LNCaP clone FGC (cell line): ENCODE measurements at regions not wholly inside any gene's neighbourhood (a gene's known extent, or its start where the extent isn't known, plus 50 kb on each side); places are given as distances from the start of the nearest gene placed in this dataset.

ENCODE experiments used
- DNase-seq: peaks from one replicate; pipeline ENCODE4 v3.0.0-alpha.2; 2011; ENCODE audit warnings: low read depth
- H3K4me3 ChIP-seq: 2 replicates; pipeline ENCODE4 v1.5.1; 2011; ENCODE audit warnings: mild to moderate bottlenecking, low read depth, low read length, control low read depth
- TF ChIP-seq, protein P1 (sequence below): IDR thresholded peaks from 2 replicates; pipeline ENCODE4 v1.5.1; 2012; ENCODE audit warnings: mild to moderate bottlenecking; ENCODE audit not compliant: control insufficient read depth, insufficient read depth; ENCODE audit errors: extremely low read depth

DNA sequence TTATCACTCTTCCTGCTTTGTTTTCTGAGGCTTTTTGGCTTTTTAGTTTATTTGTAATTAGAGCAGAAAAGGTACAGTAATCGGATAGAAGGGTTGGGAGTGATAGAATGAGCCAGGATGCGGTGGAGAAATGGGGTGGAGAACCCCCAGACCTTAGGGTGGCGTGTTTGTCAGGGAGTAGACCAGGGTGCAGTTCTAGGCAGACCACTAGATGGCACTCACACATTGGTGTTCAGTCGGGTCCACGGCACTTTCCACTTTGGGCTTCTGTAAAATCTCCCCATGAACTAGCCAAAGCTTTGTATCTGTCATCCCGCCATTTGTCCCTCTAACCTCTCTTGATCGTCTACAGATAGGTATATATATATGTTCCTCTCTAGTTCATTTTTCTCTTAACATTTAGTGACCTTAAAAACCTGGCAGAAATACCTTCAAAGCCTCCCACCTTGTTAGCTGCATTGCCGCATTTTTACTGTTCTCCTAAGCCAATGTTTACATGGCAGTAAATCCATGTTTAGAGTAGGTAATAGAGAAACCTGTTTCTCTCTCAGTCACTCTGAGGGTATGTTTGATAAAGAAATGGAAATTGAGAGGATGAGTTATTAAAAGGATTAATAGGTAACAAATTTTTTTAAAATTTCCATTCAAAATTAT lies 154.9 kb downstream of the TM9SF2 start:
- H3K4me3 ChIP-seq, result peak overlapping the region; percentile 28; the same call in 1 of the 2 replicates
- DNase-seq, result peak; percentile 54
- TF ChIP-seq, protein P1, sequence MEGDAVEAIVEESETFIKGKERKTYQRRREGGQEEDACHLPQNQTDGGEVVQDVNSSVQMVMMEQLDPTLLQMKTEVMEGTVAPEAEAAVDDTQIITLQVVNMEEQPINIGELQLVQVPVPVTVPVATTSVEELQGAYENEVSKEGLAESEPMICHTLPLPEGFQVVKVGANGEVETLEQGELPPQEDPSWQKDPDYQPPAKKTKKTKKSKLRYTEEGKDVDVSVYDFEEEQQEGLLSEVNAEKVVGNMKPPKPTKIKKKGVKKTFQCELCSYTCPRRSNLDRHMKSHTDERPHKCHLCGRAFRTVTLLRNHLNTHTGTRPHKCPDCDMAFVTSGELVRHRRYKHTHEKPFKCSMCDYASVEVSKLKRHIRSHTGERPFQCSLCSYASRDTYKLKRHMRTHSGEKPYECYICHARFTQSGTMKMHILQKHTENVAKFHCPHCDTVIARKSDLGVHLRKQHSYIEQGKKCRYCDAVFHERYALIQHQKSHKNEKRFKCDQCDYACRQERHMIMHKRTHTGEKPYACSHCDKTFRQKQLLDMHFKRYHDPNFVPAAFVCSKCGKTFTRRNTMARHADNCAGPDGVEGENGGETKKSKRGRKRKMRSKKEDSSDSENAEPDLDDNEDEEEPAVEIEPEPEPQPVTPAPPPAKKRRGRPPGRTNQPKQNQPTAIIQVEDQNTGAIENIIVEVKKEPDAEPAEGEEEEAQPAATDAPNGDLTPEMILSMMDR, result peak; percentile 88

DNA sequence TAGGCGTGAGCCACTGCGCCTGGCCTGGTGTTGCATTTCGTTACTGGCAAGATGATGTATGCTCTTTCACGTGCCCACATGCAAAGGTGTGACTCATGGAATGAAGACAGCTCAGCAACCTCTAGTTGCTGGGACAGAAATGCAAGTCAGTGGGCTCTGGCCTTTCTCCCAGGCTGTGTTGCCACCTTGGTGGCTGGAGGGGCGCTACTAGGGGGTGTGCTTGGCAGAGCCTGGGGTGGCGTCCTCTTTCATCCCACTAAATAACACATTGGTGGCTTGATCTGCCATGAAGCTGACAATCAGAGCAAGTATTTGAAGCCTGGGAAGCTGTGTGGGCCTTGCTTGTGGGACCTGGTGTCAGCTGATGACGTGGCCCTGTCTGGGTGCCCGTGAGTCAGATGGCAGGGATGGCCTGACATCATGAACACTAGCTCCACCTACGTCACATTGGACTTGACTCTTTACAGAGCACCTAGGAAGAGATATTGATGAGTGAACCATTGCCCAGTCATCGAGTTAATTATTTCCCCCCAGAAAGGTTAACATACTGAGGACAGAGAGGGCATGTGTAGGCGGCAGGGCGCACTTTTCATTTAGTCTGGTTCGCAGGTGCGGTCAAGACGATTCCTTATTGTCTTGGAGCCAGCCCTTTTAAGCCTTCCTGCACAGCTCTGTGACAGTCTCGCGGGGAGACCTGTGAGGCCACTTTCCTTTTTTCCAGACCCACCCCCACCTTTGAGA lies 154.2 kb downstream of the TM9SF2 start:
- no peak for DNase-seq
- TF ChIP-seq, protein P1, result no peak
- no peak overlapping the region for H3K4me3 ChIP-seq

- TF ChIP-seq, protein P1, result no peak
- no peak overlapping the region for H3K4me3 ChIP-seq
- no peak for DNase-seq
Measured at GRCh38 chr13:99654076-99654475, 152.8 kb downstream of the TM9SF2 start.

GRCh38 chr13:99653526-99653925 lies 152.3 kb downstream of the TM9SF2 start:
- no peak overlapping the region for H3K4me3 ChIP-seq
- no peak for DNase-seq
- TF ChIP-seq, protein P1, result no peak

DNA sequence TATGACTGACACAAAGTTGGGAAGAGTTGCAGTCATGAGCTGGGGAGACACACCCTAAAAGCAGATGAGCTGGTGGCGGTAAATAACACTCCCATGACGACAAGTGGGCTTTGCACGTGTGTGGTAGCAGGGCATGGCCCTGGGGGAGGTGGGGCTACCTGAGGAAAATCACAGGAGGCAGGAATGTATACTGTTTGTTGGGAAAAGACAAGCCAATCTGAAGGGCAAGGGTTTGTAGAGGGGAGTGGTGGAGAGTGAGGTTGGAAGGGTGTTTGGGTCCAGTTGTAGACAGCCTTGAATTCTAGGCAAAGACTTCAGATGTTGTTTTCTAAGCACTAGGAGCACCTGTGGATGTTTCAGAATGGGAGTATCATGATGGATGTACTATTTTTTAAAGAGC lies 151.6 kb downstream of the TM9SF2 start:
- TF ChIP-seq, protein P1, result no peak
- H3K4me3 ChIP-seq, result no peak overlapping the region

GRCh38 chr13:99652141-99652540 lies 150.9 kb downstream of the TM9SF2 start:
- TF ChIP-seq, protein P1, result 0 out of 2 replicates have a peak, but pooled peaks have one; percentile 4
- no peak overlapping the region for H3K4me3 ChIP-seq
- peak; percentile 40 for DNase-seq

More for the DNA sequence above, 151.6 kb downstream of the TM9SF2 start:
- DNase-seq, result no peak

DNA sequence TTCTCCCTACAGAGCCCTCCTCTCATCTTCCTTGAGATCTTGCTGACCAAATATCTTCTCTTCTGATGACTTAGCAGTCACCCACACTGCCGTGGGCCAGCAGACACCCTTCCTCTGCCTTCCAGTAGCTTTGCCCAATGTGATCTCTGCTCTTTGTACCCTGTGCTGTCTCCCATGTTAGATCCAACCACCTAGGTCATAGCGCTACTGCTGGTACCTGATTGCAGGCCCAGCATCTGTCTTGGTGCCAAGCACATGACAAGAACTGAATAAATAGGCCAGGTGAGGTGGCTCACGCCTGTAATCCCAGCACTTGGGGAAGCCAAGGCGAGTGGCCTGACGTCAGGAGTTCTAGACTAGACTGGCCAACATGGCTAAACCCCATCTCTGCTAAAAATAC lies 149.7 kb downstream of the TM9SF2 start:
- DNase-seq, result no peak
- no peak overlapping the region for H3K4me3 ChIP-seq
- TF ChIP-seq, protein P1, result no peak
